Chondrocyte (in vitro differentiated cells): ENCODE measurements at regions not wholly inside any gene's neighbourhood (a gene's known extent, or its start where the extent isn't known, plus 50 kb on each side); places are given as distances from the start of the nearest gene placed in this dataset.

Experiments used
- DNase-seq: peaks from one replicate; pipeline ENCODE4 v3.0.0; 2021; ENCODE audit warnings: mixed read lengths, low spot score
- H3K27ac Mint-ChIP-seq: one replicate; pipeline ENCODE4 v1.8.0; 2021; ENCODE audit warnings: mild to moderate bottlenecking, moderate library complexity, mixed read lengths; ENCODE audit not compliant: unreplicated experiment
- H3K27me3 Mint-ChIP-seq: 2 replicates; pipeline ENCODE4 v1.8.0; 2021; ENCODE audit warnings: low read depth, mixed read lengths
- H3K36me3 Mint-ChIP-seq: 2 replicates; pipeline ENCODE4 v1.8.0; 2021; ENCODE audit warnings: low read depth, mixed read lengths
- H3K4me1 Mint-ChIP-seq: 2 replicates; pipeline ENCODE4 v1.8.0; 2021; ENCODE audit warnings: low read depth, mild to moderate bottlenecking, mixed read lengths
- H3K4me3 Mint-ChIP-seq: one replicate; pipeline ENCODE4 v1.8.0; 2021; ENCODE audit warnings: mild to moderate bottlenecking, moderate library complexity, mixed read lengths; ENCODE audit not compliant: unreplicated experiment
- H3K9me3 Mint-ChIP-seq: 2 replicates; pipeline ENCODE4 v1.8.0; 2021; ENCODE audit warnings: low read depth, mixed read lengths
- TF ChIP-seq, protein P1 (sequence below): fragments of 200-600 bp; sonication (generic); IDR thresholded peaks from 2 replicates; pipeline ENCODE4 v1.5.0; 2021; ENCODE audit warnings: antibody characterized with exemption, mild to moderate bottlenecking, moderate library complexity

DNA sequence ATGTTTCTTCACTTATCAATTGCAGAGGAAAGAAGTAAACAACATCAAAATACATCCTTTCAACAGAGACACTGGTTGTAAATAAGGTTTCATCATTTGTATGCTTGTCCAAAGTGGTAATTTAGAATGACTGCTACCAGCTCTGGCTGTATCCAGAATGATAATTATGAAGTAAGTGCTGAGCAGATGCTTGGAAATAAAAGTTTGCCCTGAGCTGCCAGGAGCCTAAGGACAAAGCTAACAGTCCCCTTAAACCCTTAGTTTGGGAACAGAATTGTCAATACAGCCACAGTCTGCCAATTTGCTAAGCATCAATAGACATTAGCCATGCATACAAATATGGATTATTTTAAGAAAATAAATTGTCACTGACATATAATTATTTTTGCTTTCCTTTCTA lies 147.0 kb upstream of the SLC13A1 start:
- no peak overlapping the region for H3K4me3 Mint-ChIP-seq
- H3K36me3 Mint-ChIP-seq, result no peaks in the 10 kb centered on the region
- no peak overlapping the region for H3K27ac Mint-ChIP-seq

DNA sequence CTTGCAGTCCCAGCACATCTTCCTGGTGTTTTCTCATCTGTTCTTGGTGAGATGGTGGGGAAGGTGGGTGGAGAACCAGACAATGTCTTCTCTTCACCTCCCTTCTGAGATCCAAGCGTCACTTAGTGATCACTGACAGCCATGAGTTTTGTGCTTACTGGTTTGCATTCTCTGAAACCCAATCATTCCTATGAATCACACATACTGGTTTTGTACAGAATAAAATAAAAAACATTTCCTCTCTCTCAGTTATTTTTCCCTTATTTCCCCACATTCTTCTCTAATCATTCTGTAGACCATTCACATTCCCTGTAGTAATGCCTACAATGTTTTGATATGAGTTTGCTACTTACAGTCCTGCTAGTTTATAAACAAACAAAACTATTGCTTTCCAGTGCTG lies 143.8 kb upstream of the SLC13A1 start:
- Mint-ChIP-seq H3K27me3 (peaks cover 4% of the 10 kb centered on the region), H3K4me3 (no peak overlapping the region), H3K9me3 (peaks cover 2% of the 10 kb centered on the region), H3K27ac (no peak overlapping the region), H3K4me1 (no peaks in the 10 kb centered on the region), H3K36me3 (no peaks in the 10 kb centered on the region)
- TF ChIP-seq, protein P1, sequence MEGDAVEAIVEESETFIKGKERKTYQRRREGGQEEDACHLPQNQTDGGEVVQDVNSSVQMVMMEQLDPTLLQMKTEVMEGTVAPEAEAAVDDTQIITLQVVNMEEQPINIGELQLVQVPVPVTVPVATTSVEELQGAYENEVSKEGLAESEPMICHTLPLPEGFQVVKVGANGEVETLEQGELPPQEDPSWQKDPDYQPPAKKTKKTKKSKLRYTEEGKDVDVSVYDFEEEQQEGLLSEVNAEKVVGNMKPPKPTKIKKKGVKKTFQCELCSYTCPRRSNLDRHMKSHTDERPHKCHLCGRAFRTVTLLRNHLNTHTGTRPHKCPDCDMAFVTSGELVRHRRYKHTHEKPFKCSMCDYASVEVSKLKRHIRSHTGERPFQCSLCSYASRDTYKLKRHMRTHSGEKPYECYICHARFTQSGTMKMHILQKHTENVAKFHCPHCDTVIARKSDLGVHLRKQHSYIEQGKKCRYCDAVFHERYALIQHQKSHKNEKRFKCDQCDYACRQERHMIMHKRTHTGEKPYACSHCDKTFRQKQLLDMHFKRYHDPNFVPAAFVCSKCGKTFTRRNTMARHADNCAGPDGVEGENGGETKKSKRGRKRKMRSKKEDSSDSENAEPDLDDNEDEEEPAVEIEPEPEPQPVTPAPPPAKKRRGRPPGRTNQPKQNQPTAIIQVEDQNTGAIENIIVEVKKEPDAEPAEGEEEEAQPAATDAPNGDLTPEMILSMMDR, result no peak
- DNase-seq, result no peak

More for the DNA sequence above, 147.0 kb upstream of the SLC13A1 start:
- Mint-ChIP-seq H3K27me3 (peaks cover 5% of the 10 kb centered on the region), H3K4me1 (no peaks in the 10 kb centered on the region), H3K9me3 (no peaks in the 10 kb centered on the region)
- TF ChIP-seq, protein P1, result no peak
- no peak for DNase-seq

DNA sequence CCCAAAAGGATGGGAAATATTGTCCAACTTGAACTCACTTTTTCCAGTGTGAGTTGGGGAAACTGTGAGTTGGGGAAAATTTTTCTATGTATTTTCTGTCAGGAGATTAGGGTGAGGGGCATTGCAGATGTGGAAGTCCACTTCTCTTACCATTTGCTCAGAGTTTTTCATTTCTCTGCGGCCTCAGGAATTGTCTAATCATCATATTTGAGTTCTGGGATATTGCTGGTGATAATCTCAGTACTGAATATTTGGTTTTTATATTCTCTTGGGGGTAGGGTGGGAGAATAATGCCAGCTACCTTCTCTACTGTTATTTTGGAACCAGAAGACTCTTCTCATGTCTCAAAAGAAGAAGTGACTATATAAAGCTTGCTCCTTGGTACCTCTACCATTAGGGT lies 141.3 kb upstream of the SLC13A1 start:
- no peaks in the 10 kb centered on the region for H3K36me3 Mint-ChIP-seq
- H3K27me3 Mint-ChIP-seq, result peaks cover 2% of the 10 kb centered on the region
- no peaks in the 10 kb centered on the region for H3K4me1 Mint-ChIP-seq
- peaks cover 2% of the 10 kb centered on the region for H3K9me3 Mint-ChIP-seq
- H3K4me3 Mint-ChIP-seq, result no peak overlapping the region
- TF ChIP-seq, protein P1, result no peak
- no peak for DNase-seq
- no peak overlapping the region for H3K27ac Mint-ChIP-seq

DNA sequence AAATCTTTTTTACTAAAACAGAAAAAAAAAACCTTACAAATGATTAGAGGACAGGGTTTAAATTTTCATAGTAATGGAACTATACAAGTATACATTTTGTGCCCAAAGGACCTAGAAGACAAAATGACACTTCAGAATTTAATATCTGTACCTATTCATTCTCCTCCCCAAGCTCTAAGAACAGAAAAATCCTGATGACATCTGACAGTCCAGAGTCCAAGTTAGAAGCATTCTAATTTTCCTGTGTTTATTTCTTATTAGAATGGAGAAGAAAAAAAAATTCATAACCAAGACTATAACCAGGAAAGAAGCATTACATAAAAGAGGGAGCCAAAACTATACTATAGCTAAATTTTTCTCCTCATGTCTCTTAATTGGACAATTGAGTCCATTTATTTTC lies 138.9 kb upstream of the SLC13A1 start:
- DNase-seq, result no peak
- TF ChIP-seq, protein P1, result no peak
- H3K4me3 Mint-ChIP-seq, result no peak overlapping the region
- H3K9me3 Mint-ChIP-seq, result peaks cover 2% of the 10 kb centered on the region
- H3K4me1 Mint-ChIP-seq, result no peaks in the 10 kb centered on the region
- no peaks in the 10 kb centered on the region for H3K36me3 Mint-ChIP-seq
- H3K27me3 Mint-ChIP-seq, result no peaks in the 10 kb centered on the region
- H3K27ac Mint-ChIP-seq, result no peak overlapping the region

DNA sequence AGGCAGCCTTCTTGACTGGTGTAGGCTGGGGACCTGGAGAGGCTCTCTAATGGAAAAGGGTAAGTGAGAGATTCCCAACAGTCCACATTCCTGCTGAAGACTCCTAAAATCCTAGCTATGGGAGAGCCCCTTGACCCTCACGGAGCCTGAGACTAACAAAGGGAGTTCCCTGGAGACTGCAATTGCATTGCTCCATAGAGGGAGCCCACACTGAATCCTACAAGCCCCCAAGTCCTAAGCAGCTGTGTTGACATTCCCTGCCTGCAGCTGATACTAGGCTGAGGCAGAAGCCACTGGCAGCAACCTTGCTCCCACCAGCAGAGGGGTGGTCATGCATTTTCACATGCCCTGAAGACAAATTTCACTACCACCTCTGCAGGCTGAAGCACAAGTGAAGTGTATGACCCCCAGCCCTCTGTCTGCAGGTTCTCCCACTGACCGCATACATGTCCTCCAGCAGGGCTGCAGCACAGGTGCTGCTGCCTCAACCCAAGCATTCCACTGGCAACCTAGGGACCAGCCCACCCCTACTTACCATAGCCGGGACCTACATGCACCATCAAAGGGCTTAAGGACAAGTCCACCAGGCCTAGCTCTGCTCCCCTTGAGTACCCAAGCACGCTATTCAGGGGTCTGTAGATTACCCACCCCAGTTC lies 130.3 kb upstream of the SLC13A1 start:
- Mint-ChIP-seq H3K4me1 (no peaks in the 10 kb centered on the region), H3K9me3 (peaks cover 8% of the 10 kb centered on the region), H3K27me3 (peaks cover 3% of the 10 kb centered on the region), H3K36me3 (no peaks in the 10 kb centered on the region), H3K4me3 (no peak overlapping the region), H3K27ac (no peak overlapping the region)
- DNase-seq, result no peak
- TF ChIP-seq, protein P1, result no peak
